ENCODE measurements at regions not wholly inside any gene's neighbourhood (a gene's known extent, or its start where the extent isn't known, plus 50 kb on each side); places are given as distances from the start of the nearest gene placed in this dataset.

GRCh38 chr6:92586236-92586977, 833.0 kb downstream of the EPHA7 start:
- Histone ChIP-seq H2AFZ (ENCODE audit: low read depth, low read length) (no peak overlapping the region), H3K4me3 (ENCODE audit: low read length) (no peak overlapping the region), H3K27me3 (ENCODE audit: insufficient read depth, low read length) (no peaks in the 10 kb centered on the region), H3K4me1 (ENCODE audit: insufficient read depth, low read length) (no peaks in the 10 kb centered on the region), H3K9me3 (ENCODE audit: low read length) (no peaks in the 10 kb centered on the region), H3K36me3 (ENCODE audit: insufficient read depth, low read length) (no peaks in the 10 kb centered on the region)

DNA sequence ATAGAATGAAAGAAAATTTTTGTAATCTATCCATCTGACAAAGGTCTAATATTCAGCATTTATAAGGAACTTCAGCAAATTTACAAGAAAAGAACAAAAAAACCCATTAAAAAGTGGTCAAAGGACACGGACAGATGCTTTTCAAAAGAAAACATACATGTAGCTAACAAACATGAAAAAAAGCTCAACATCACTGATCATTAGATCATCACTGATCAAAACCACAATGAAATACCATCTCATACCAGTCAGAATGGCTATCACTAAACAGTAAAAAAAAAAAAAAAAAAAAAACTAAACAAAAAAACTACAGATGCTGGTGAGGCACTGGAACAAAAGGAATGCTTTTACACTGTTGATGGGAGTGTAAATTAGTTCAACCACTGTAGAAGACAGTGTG, 837.1 kb downstream of the EPHA7 start:
- no peaks in the 10 kb centered on the region for H3K27me3 ChIP-seq (ENCODE audit: insufficient read depth, low read length)
- H3K36me3 ChIP-seq (ENCODE audit: insufficient read depth, low read length), result no peaks in the 10 kb centered on the region
- H2AFZ ChIP-seq (ENCODE audit: low read depth, low read length), result no peak overlapping the region
- no peaks in the 10 kb centered on the region for H3K9me3 ChIP-seq (ENCODE audit: low read length)
- peaks cover 2% of the 10 kb centered on the region for H3K4me1 ChIP-seq (ENCODE audit: insufficient read depth, low read length)
- no peak overlapping the region for H3K4me3 ChIP-seq (ENCODE audit: low read length)

DNA sequence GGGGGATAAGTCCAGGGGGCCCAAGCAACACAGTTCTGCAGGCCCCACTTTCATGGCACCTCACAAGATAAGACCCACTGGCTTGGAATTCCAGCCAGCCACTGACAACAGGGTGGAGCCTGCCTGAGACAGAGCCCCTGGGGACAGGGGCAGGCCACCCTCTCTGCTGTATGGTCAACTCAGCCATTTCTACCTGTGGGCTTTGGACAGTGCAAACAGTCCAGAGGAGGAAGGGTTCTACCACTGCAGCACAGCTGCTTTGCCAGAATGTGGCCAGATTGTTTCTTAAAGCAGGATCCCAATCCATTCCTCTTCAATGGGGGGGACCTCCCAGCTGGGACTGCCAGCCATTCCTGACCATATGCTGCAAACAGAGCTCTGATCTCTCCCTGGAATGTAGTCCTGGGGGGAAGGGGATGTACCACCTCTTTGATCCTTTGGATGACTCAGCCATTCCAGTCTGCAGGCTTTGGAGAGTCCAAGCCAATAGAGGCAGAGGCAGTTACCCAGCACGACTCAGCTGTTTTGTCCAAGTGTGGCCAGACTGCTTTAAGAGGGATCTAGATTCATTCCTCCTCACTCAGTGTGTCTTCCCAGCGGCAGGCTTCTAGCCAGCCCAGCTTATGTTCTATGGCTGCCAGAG, 842.2 kb downstream of the EPHA7 start:
- no peaks in the 10 kb centered on the region for H3K27me3 ChIP-seq (ENCODE audit: insufficient read depth, low read length)
- H2AFZ ChIP-seq (ENCODE audit: low read depth, low read length), result no peak overlapping the region
- peaks cover 3% of the 10 kb centered on the region for H3K4me1 ChIP-seq (ENCODE audit: insufficient read depth, low read length)
- H3K4me3 ChIP-seq (ENCODE audit: low read length), result no peak overlapping the region
- H3K36me3 ChIP-seq (ENCODE audit: insufficient read depth, low read length), result no peaks in the 10 kb centered on the region
- H3K9me3 ChIP-seq (ENCODE audit: low read length), result no peaks in the 10 kb centered on the region

DNA sequence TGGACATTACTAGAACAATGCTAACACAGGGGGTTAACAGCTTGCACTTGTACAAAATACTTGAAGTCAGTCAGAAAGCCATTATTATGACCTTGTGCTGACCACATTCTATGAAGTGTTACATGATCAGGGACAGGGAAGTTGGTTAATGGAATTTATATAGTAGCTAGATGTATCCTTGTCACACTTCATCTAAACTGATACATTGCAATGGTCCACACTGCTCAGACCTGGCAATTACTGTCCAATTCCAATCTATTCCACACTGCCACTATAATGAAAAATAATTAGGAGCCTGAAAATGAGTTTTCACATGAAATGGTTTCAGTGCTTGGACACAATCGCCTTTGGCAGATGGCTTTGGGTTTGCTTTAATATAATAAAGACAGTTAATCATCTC, 850.8 kb downstream of the EPHA7 start:
- Histone ChIP-seq H3K27me3 (ENCODE audit: insufficient read depth, low read length) (no peaks in the 10 kb centered on the region), H3K4me3 (ENCODE audit: low read length) (no peak overlapping the region), H2AFZ (ENCODE audit: low read depth, low read length) (no peak overlapping the region), H3K9me3 (ENCODE audit: low read length) (no peaks in the 10 kb centered on the region), H3K36me3 (ENCODE audit: insufficient read depth, low read length) (no peaks in the 10 kb centered on the region), H3K4me1 (ENCODE audit: insufficient read depth, low read length) (no peaks in the 10 kb centered on the region)

DNA sequence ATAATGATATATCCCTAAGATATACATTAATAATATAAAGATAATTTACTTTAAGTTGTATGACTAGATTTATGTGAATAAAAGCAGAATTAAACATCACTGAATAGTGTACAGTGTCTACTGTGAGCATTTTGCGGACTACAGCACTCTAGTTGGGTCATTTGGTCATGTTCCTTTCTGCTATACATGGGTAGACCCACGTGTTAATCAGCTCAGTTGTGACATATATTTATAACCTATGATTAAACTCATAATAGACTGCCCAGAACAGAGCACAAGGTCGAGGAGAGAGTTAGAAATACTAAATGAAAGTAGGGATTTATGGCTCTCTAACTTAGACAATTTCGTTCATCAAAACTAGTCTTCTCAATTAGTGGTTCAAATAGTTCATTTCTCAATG, 852.7 kb downstream of the EPHA7 start:
- Histone ChIP-seq H3K36me3 (ENCODE audit: insufficient read depth, low read length) (no peaks in the 10 kb centered on the region), H3K27me3 (ENCODE audit: insufficient read depth, low read length) (no peaks in the 10 kb centered on the region), H3K9me3 (ENCODE audit: low read length) (no peaks in the 10 kb centered on the region), H2AFZ (ENCODE audit: low read depth, low read length) (no peak overlapping the region), H3K4me1 (ENCODE audit: insufficient read depth, low read length) (no peaks in the 10 kb centered on the region), H3K4me3 (ENCODE audit: low read length) (no peak overlapping the region)

- no peaks in the 10 kb centered on the region for H3K9me3 ChIP-seq (ENCODE audit: low read length)
- no peaks in the 10 kb centered on the region for H3K36me3 ChIP-seq (ENCODE audit: insufficient read depth, low read length)
Observed at GRCh38 chr6:92564376-92564775, 855.0 kb downstream of the EPHA7 start.

GRCh38 chr6:92559611-92560010, 859.7 kb downstream of the EPHA7 start:
- Histone ChIP-seq H3K4me1 (ENCODE audit: insufficient read depth, low read length) (no peaks in the 10 kb centered on the region), H3K4me3 (ENCODE audit: low read length) (no peak overlapping the region), H3K36me3 (ENCODE audit: insufficient read depth, low read length) (no peaks in the 10 kb centered on the region), H3K27me3 (ENCODE audit: insufficient read depth, low read length) (no peaks in the 10 kb centered on the region), H3K9me3 (ENCODE audit: low read length) (no peaks in the 10 kb centered on the region), H2AFZ (ENCODE audit: low read depth, low read length) (no peak overlapping the region)

More at GRCh38 chr6:92564376-92564775, 855.0 kb downstream of the EPHA7 start:
- Histone ChIP-seq H3K4me1 (ENCODE audit: insufficient read depth, low read length) (no peaks in the 10 kb centered on the region), H2AFZ (ENCODE audit: low read depth, low read length) (no peak overlapping the region), H3K4me3 (ENCODE audit: low read length) (no peak overlapping the region), H3K27me3 (ENCODE audit: insufficient read depth, low read length) (no peaks in the 10 kb centered on the region)

DNA sequence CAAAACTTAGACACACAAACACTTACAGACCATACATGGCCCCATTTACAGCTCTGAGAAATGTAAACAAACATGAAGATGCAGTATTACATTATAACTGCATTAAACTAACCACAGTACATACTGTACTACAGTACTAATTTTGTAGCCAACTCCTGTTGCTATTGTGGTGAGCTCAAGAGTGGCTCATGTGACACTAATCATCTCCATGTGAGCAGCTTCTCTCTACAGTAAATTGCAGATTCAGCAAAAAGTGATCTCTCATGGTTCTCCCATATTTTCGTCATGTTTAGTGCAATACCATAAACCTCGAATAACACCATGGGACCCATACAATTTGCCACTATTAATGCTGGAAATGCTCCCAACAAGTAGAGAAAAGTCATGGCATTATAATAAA, 860.4 kb downstream of the EPHA7 start:
- no peaks in the 10 kb centered on the region for H3K27me3 ChIP-seq (ENCODE audit: insufficient read depth, low read length)
- no peak overlapping the region for H3K4me3 ChIP-seq (ENCODE audit: low read length)
- no peak overlapping the region for H2AFZ ChIP-seq (ENCODE audit: low read depth, low read length)
- H3K9me3 ChIP-seq (ENCODE audit: low read length), result no peaks in the 10 kb centered on the region
- H3K4me1 ChIP-seq (ENCODE audit: insufficient read depth, low read length), result no peaks in the 10 kb centered on the region
- no peaks in the 10 kb centered on the region for H3K36me3 ChIP-seq (ENCODE audit: insufficient read depth, low read length)

DNA sequence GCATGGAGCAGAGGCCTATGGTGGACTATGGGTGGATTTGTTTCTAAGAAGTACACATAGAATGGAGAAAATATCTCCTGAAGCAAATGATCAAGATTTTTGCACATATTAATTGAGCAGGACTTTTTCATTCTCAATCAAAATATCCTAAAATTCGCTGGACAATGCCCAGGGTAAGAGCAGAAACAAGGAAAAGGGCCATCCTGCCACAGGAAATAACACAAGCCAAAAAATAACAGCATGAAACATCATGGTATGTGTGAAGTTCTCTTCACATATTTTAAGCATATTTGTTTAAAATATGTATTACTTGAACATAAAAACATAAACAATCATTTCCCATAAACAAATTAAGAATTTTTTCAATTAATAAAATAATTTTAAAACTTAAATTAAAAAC, 868.9 kb downstream of the EPHA7 start:
- no peaks in the 10 kb centered on the region for H3K36me3 ChIP-seq (ENCODE audit: insufficient read depth, low read length)
- H3K4me3 ChIP-seq (ENCODE audit: low read length), result no peak overlapping the region
- no peaks in the 10 kb centered on the region for H3K9me3 ChIP-seq (ENCODE audit: low read length)
- no peaks in the 10 kb centered on the region for H3K27me3 ChIP-seq (ENCODE audit: insufficient read depth, low read length)
- no peak overlapping the region for H2AFZ ChIP-seq (ENCODE audit: low read depth, low read length)
- no peaks in the 10 kb centered on the region for H3K4me1 ChIP-seq (ENCODE audit: insufficient read depth, low read length)

GRCh38 chr6:92545861-92546260, 873.5 kb downstream of the EPHA7 start:
- Histone ChIP-seq H3K4me1 (ENCODE audit: insufficient read depth, low read length) (no peaks in the 10 kb centered on the region), H3K4me3 (ENCODE audit: low read length) (no peak overlapping the region), H2AFZ (ENCODE audit: low read depth, low read length) (no peak overlapping the region), H3K36me3 (ENCODE audit: insufficient read depth, low read length) (no peaks in the 10 kb centered on the region), H3K9me3 (ENCODE audit: low read length) (no peaks in the 10 kb centered on the region), H3K27me3 (ENCODE audit: insufficient read depth, low read length) (no peaks in the 10 kb centered on the region)

- no peaks in the 10 kb centered on the region for H3K9me3 ChIP-seq (ENCODE audit: low read length)
- no peaks in the 10 kb centered on the region for H3K4me1 ChIP-seq (ENCODE audit: insufficient read depth, low read length)
- no peaks in the 10 kb centered on the region for H3K36me3 ChIP-seq (ENCODE audit: insufficient read depth, low read length)
- no peak overlapping the region for H2AFZ ChIP-seq (ENCODE audit: low read depth, low read length)
- H3K4me3 ChIP-seq (ENCODE audit: low read length), result no peak overlapping the region
- no peaks in the 10 kb centered on the region for H3K27me3 ChIP-seq (ENCODE audit: insufficient read depth, low read length)
Observed at GRCh38 chr6:92541448-92542060, 877.8 kb downstream of the EPHA7 start.

- Histone ChIP-seq H2AFZ (ENCODE audit: low read depth, low read length) (no peak overlapping the region), H3K36me3 (ENCODE audit: insufficient read depth, low read length) (no peaks in the 10 kb centered on the region), H3K4me1 (ENCODE audit: insufficient read depth, low read length) (peaks cover 3% of the 10 kb centered on the region)
Observed at GRCh38 chr6:92538926-92539325, 880.4 kb downstream of the EPHA7 start.

DNA sequence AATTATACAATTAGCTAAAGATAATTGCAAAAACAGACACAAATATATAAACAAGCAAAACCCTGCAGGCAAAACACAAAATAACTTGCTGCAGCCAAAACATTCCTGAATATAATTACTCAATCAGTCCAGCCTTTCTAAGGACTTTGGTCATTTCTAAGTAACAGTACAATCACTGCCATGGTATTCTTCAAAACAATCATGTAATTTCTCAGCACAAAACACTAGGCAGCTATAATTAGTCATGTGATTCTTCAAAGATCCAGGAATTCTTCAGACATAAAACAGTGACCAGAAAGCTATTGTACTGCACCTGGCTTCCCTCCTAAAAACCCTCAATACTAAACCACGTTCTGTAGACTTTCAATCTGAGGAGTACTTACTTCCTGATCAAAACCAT, 881.1 kb downstream of the EPHA7 start:
- peaks cover 3% of the 10 kb centered on the region for H3K4me1 ChIP-seq (ENCODE audit: insufficient read depth, low read length)
- H3K27me3 ChIP-seq (ENCODE audit: insufficient read depth, low read length), result no peaks in the 10 kb centered on the region
- H2AFZ ChIP-seq (ENCODE audit: low read depth, low read length), result no peak overlapping the region
- H3K4me3 ChIP-seq (ENCODE audit: low read length), result no peak overlapping the region
- H3K9me3 ChIP-seq (ENCODE audit: low read length), result no peaks in the 10 kb centered on the region
- H3K36me3 ChIP-seq (ENCODE audit: insufficient read depth, low read length), result no peaks in the 10 kb centered on the region

More at GRCh38 chr6:92538926-92539325, 880.4 kb downstream of the EPHA7 start:
- no peak overlapping the region for H3K4me3 ChIP-seq (ENCODE audit: low read length)
- no peaks in the 10 kb centered on the region for H3K9me3 ChIP-seq (ENCODE audit: low read length)
- no peaks in the 10 kb centered on the region for H3K27me3 ChIP-seq (ENCODE audit: insufficient read depth, low read length)

Measured in neuron (in vitro differentiated cells).